CD4-positive, alpha-beta memory T cell (primary cell): ENCODE measurements at regions not wholly inside any gene's neighbourhood (a gene's known extent, or its start where the extent isn't known, plus 50 kb on each side); places are given as distances from the start of the nearest gene placed in this dataset.
"Not testable (repeated sequence)": the region's sequence is repeated elsewhere in the genome, so short reads cannot be mapped to it uniquely, and the experiment has no call there.

Experiments used
- CTCF ChIA-PET: fragments of 350-600 bp; sonication (Branson Sonifier 250); formaldehyde crosslinking; loops from one replicate; lab custom pipeline; 2021; ENCODE audit warnings: inconsistent platforms; ENCODE audit not compliant: partially characterized antibody; lab: Charles Lee
- POLR2A ChIA-PET: fragments of 350-600 bp; sonication (Branson Sonifier 250); formaldehyde crosslinking; loops from one replicate; lab custom pipeline; 2021; ENCODE audit not compliant: partially characterized antibody; lab: Charles Lee
- DNase-seq, 5 donors: peaks; one replicate each; pipeline versions ENCODE4 v3.0.0 to v3.0.0-alpha.2; 2020 to 2022; ENCODE audit warnings: mixed read lengths in 1 of 5
- H3K27ac ChIP-seq: one replicate; pipeline ENCODE4 v1.7.0; 2013; ENCODE audit warnings: low read depth, low read length
- H3K27me3 ChIP-seq: 2 replicates; pipeline ENCODE4 v1.7.0; 2013; ENCODE audit warnings: mild to moderate bottlenecking, low read length, moderate library complexity; ENCODE audit not compliant: insufficient read depth
- H3K36me3 ChIP-seq: 2 replicates; pipeline ENCODE4 v1.7.0; 2013; ENCODE audit warnings: mild to moderate bottlenecking, low read length, moderate library complexity; ENCODE audit not compliant: insufficient read depth
- H3K4me1 ChIP-seq: 2 replicates; pipeline ENCODE4 v1.7.0; 2013; ENCODE audit warnings: mild to moderate bottlenecking, low read length, moderate library complexity; ENCODE audit not compliant: insufficient read depth
- H3K4me3 ChIP-seq, 2 donors: one replicate each; pipeline ENCODE4 v1.7.0; 2013; ENCODE audit warnings: low read length in 2 of 2, mild to moderate bottlenecking in 1 of 2
- H3K9me3 ChIP-seq, 2 donors: one replicate each; pipeline ENCODE4 v1.7.0; 2013; ENCODE audit warnings: low read length in 2 of 2, control low read depth in 1 of 2; ENCODE audit not compliant: control insufficient read depth in 1 of 2
- H3K27ac Mint-ChIP-seq, 7 donors: one replicate each; pipeline ENCODE4 v1.8.0; 2020 to 2021; ENCODE audit warnings: mixed read lengths in 7 of 7, mild to moderate bottlenecking in 6 of 7, inconsistent platforms in 3 of 7, moderate library complexity in 3 of 7
- H3K27me3 Mint-ChIP-seq, 2 donors: one replicate each; pipeline ENCODE4 v1.8.0; 2020 to 2021; ENCODE audit warnings: mixed read lengths in 2 of 2
- H3K36me3 Mint-ChIP-seq, 2 donors: one replicate each; pipeline ENCODE4 v1.8.0; 2020 to 2021; ENCODE audit warnings: mixed read lengths in 2 of 2, inconsistent platforms in 1 of 2, mild to moderate bottlenecking in 1 of 2
- H3K4me1 Mint-ChIP-seq, 4 donors: one replicate each; pipeline ENCODE4 v1.8.0; 2020 to 2021; ENCODE audit warnings: mixed read lengths in 4 of 4, mild to moderate bottlenecking in 1 of 4
- H3K4me3 Mint-ChIP-seq, 8 donors: one replicate each; pipeline ENCODE4 v1.8.0; 2020 to 2021; ENCODE audit warnings: mixed read lengths in 8 of 8, mild to moderate bottlenecking in 7 of 8, moderate library complexity in 6 of 8, inconsistent platforms in 3 of 8
- H3K9me3 Mint-ChIP-seq, 8 donors: one replicate each; pipeline ENCODE4 v1.8.0; 2020 to 2021; ENCODE audit warnings: mixed read lengths in 8 of 8, mild to moderate bottlenecking in 5 of 8, inconsistent platforms in 3 of 8, moderate library complexity in 1 of 8
- intact Hi-C: fragments of 100-400 bp; cut with micrococcal nuclease; formaldehyde crosslinking; loops from one replicate; pipeline ENCODE4 v1.15.1; 2023

GRCh38 chr5:126002222-126002897 is 420.8 kb upstream of the GRAMD2B start:
- Mint-ChIP-seq H3K36me3 (no peaks in the 10 kb centered on the region), H3K4me1 (no peaks in the 10 kb centered on the region), H3K27me3 (no peaks in the 10 kb centered on the region), H3K9me3 (peaks cover 0 to 5% (median under 1%) of the 10 kb centered on the region in 8 donors), H3K4me3 (no peak overlapping the region), H3K27ac (no peak overlapping the region)
- Histone ChIP-seq H3K4me1 (no peaks in the 10 kb centered on the region), H3K9me3 (no peaks in the 10 kb centered on the region), H3K36me3 (no peaks in the 10 kb centered on the region), H3K27ac (no peak overlapping the region), H3K4me3 (no peak overlapping the region), H3K27me3 (no peaks in the 10 kb centered on the region)
- POLR2A ChIA-PET, result no interaction called here
- CTCF ChIA-PET, result no interaction called here
- intact Hi-C loops, result no loop called here
- no peak for DNase-seq

- no peaks in the 10 kb centered on the region for H3K36me3 Mint-ChIP-seq
- ChIA-PET POLR2A (no interaction called here), CTCF (no interaction called here)
- no peak overlapping the region for H3K4me3 Mint-ChIP-seq
- no peaks in the 10 kb centered on the region for H3K9me3 ChIP-seq
- no peaks in the 10 kb centered on the region for H3K36me3 ChIP-seq
- no peaks in the 10 kb centered on the region for H3K4me1 Mint-ChIP-seq
- no peak overlapping the region for H3K27ac Mint-ChIP-seq
- H3K4me3 ChIP-seq, result no peak overlapping the region
- no peak for DNase-seq
- H3K27me3 Mint-ChIP-seq, result no peaks in the 10 kb centered on the region
- intact Hi-C loops, result no loop called here
- H3K4me1 ChIP-seq, result no peaks in the 10 kb centered on the region
- H3K27ac ChIP-seq, result no peak overlapping the region
- H3K9me3 Mint-ChIP-seq, result peaks cover 0 to 4% (median under 1%) of the 10 kb centered on the region in 8 donors
- no peaks in the 10 kb centered on the region for H3K27me3 ChIP-seq
Observed at GRCh38 chr5:126003309-126003708, 419.9 kb upstream of the GRAMD2B start.

GRCh38 chr5:126004636-126005035 is 418.6 kb upstream of the GRAMD2B start:
- no peaks in the 10 kb centered on the region for H3K36me3 ChIP-seq
- no peak overlapping the region for H3K4me3 Mint-ChIP-seq
- H3K4me3 ChIP-seq, result no peak overlapping the region
- H3K4me1 ChIP-seq, result no peaks in the 10 kb centered on the region
- H3K27ac ChIP-seq, result no peak overlapping the region
- no peaks in the 10 kb centered on the region for H3K9me3 ChIP-seq
- H3K36me3 Mint-ChIP-seq, result no peaks in the 10 kb centered on the region
- ChIA-PET CTCF (no interaction called here), POLR2A (no interaction called here)
- peaks cover 0 to 4% (median 0%) of the 10 kb centered on the region in 8 donors for H3K9me3 Mint-ChIP-seq
- DNase-seq, result no peak
- intact Hi-C loops, result no loop called here
- H3K27ac Mint-ChIP-seq, result no peak overlapping the region
- H3K27me3 Mint-ChIP-seq, result no peaks in the 10 kb centered on the region
- H3K27me3 ChIP-seq, result no peaks in the 10 kb centered on the region
- no peaks in the 10 kb centered on the region for H3K4me1 Mint-ChIP-seq

DNA sequence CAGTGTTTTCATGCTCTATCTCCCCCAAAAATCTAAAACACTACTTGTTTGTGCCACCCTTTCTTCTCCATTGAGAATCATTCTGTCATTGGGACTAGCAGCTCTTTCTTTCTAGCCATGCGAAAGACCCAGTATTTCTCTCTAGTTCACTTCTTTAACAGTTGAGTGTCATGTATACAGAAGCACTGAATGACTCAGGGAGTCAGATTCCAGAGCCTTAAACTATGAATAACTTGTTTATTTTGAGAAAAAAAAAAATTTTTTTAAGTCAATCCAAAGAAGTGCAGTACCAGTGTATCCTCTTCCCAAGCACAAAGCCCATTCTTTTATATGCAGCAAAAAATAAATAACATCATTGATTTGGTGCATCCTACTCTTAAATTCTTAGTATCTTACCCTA is 415.4 kb upstream of the GRAMD2B start:
- ChIA-PET POLR2A (no interaction called here), CTCF (no interaction called here)
- Histone ChIP-seq H3K9me3 (no peaks in the 10 kb centered on the region), H3K4me1 (no peaks in the 10 kb centered on the region), H3K36me3 (no peaks in the 10 kb centered on the region), H3K27me3 (no peaks in the 10 kb centered on the region), H3K27ac (no peak overlapping the region), H3K4me3 (no peak overlapping the region)
- no peak overlapping the region for H3K4me3 Mint-ChIP-seq
- intact Hi-C loops, result no loop called here
- H3K27me3 Mint-ChIP-seq, result no peaks in the 10 kb centered on the region
- H3K4me1 Mint-ChIP-seq, result no peaks in the 10 kb centered on the region
- H3K36me3 Mint-ChIP-seq, result no peaks in the 10 kb centered on the region
- DNase-seq, result no peak
- no peak overlapping the region for H3K27ac Mint-ChIP-seq
- H3K9me3 Mint-ChIP-seq, result peaks cover 0 to 4% (median under 1%) of the 10 kb centered on the region in 8 donors

- no peak overlapping the region for H3K4me3 ChIP-seq
- intact Hi-C loops, result no loop called here
- Mint-ChIP-seq H3K27ac (no peak overlapping the region), H3K36me3 (no peaks in the 10 kb centered on the region), H3K4me3 (no peak overlapping the region), H3K9me3 (peaks cover 0 to 10% (median 4%) of the 10 kb centered on the region in 8 donors), H3K4me1 (no peaks in the 10 kb centered on the region), H3K27me3 (no peaks in the 10 kb centered on the region)
- no peaks in the 10 kb centered on the region for H3K4me1 ChIP-seq
- POLR2A ChIA-PET, result no interaction called here
- H3K36me3 ChIP-seq, result no peaks in the 10 kb centered on the region
- CTCF ChIA-PET, result no interaction called here
- H3K9me3 ChIP-seq, result no peaks in the 10 kb centered on the region
- no peak overlapping the region for H3K27ac ChIP-seq
- no peaks in the 10 kb centered on the region for H3K27me3 ChIP-seq
- DNase-seq, result no peak
Observed at GRCh38 chr5:126009566-126009965, 413.6 kb upstream of the GRAMD2B start.

- CTCF ChIA-PET, H3K27ac ChIP-seq, H3K4me1 Mint-ChIP-seq, H3K4me1 ChIP-seq, H3K36me3 Mint-ChIP-seq, H3K4me3 ChIP-seq, H3K9me3 ChIP-seq, intact Hi-C loops, POLR2A ChIA-PET, H3K36me3 ChIP-seq, H3K27ac Mint-ChIP-seq, DNase-seq, H3K4me3 Mint-ChIP-seq, H3K27me3 Mint-ChIP-seq, H3K27me3 ChIP-seq: not testable (repeated sequence)
- peaks cover 0 to 13% (median 4%) of the 10 kb centered on the region in 8 donors for H3K9me3 Mint-ChIP-seq
Observed at GRCh38 chr5:126011526-126011925, 411.7 kb upstream of the GRAMD2B start.

- Mint-ChIP-seq H3K36me3 (no peaks in the 10 kb centered on the region), H3K4me1 (no peaks in the 10 kb centered on the region), H3K9me3 (peaks cover 0 to 11% (median 4%) of the 10 kb centered on the region in 8 donors), H3K27ac (no peak overlapping the region), H3K4me3 (no peak overlapping the region), H3K27me3 (no peaks in the 10 kb centered on the region)
- no peaks in the 10 kb centered on the region for H3K36me3 ChIP-seq
- H3K4me3 ChIP-seq, result no peak overlapping the region
- ChIA-PET POLR2A (no interaction called here), CTCF (no interaction called here)
- H3K27me3 ChIP-seq, result no peaks in the 10 kb centered on the region
- DNase-seq, result no peak
- H3K4me1 ChIP-seq, result no peaks in the 10 kb centered on the region
- no peak overlapping the region for H3K27ac ChIP-seq
- intact Hi-C loops, result no loop called here
- H3K9me3 ChIP-seq, result no peaks in the 10 kb centered on the region
Observed at GRCh38 chr5:126014676-126015075, 408.5 kb upstream of the GRAMD2B start.
